ENCODE measurements at regions not wholly inside any gene's neighbourhood (a gene's known extent, or its start where the extent isn't known, plus 50 kb on each side); places are given as distances from the start of the nearest gene placed in this dataset.
A peak's percentile ranks its signal among the peaks of the same experiment; 100 is the strongest.

GRCh38 chr2:18455236-18455862, 105.1 kb downstream of the RDH14 start:
- no peak for TF ChIP-seq EZH2 (IDR thresholded peaks at IDR 0.05; ENCODE audit: insufficient read depth, poor library complexity, severe bottlenecking)
- peak; percentile 96 for TF ChIP-seq EZH2phosphoT487 (IDR thresholded peaks at IDR 0.05; ENCODE audit: insufficient read depth, low read depth)

All from GM23248 (cell line).